ENCODE measurements at regions not wholly inside any gene's neighbourhood (a gene's known extent, or its start where the extent isn't known, plus 50 kb on each side); places are given as distances from the start of the nearest gene placed in this dataset.

DNA sequence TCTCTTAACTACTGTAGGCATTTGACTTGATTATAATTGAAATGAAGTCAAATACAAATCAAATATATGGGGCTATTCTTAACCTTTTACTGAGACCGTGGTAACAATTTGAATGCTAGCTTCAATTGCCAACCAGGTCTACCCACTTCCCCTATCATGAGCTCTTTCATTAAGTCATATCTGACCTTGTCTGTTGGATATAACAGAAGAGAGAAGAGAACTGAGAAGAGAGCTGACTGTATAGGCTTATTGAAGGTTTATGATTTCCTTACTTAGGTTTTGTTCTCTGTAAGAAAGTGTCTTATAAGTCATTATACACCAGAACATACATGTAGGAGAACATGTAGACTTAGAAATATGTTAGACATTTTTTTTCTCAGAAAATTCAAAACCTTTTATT lies 549.4 kb downstream of the COL12A1 start (continued):
- TF ChIP-seq, protein P1, sequence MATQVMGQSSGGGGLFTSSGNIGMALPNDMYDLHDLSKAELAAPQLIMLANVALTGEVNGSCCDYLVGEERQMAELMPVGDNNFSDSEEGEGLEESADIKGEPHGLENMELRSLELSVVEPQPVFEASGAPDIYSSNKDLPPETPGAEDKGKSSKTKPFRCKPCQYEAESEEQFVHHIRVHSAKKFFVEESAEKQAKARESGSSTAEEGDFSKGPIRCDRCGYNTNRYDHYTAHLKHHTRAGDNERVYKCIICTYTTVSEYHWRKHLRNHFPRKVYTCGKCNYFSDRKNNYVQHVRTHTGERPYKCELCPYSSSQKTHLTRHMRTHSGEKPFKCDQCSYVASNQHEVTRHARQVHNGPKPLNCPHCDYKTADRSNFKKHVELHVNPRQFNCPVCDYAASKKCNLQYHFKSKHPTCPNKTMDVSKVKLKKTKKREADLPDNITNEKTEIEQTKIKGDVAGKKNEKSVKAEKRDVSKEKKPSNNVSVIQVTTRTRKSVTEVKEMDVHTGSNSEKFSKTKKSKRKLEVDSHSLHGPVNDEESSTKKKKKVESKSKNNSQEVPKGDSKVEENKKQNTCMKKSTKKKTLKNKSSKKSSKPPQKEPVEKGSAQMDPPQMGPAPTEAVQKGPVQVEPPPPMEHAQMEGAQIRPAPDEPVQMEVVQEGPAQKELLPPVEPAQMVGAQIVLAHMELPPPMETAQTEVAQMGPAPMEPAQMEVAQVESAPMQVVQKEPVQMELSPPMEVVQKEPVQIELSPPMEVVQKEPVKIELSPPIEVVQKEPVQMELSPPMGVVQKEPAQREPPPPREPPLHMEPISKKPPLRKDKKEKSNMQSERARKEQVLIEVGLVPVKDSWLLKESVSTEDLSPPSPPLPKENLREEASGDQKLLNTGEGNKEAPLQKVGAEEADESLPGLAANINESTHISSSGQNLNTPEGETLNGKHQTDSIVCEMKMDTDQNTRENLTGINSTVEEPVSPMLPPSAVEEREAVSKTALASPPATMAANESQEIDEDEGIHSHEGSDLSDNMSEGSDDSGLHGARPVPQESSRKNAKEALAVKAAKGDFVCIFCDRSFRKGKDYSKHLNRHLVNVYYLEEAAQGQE (IDR thresholded peaks at IDR 0.05; ENCODE audit: borderline replicate concordance): no peak
- TF ChIP-seq, protein P1 (CRISPR knock-in tag; IDR thresholded peaks at IDR 0.05; ENCODE audit: low read depth): no peak
- no peak for TF ChIP-seq ZNF695 (CRISPR knock-in tag; IDR thresholded peaks at IDR 0.05)
- TF ChIP-seq PRMT5 (CRISPR knock-in tag; IDR thresholded peaks at IDR 0.05): no peak
- TF ChIP-seq SNIP1 (IDR thresholded peaks at IDR 0.05; ENCODE audit: low read depth): no peak
- no peak for TF ChIP-seq SAFB2 (IDR thresholded peaks at IDR 0.05; ENCODE audit: borderline replicate concordance, low read depth, low read length, severe bottlenecking)
- TF ChIP-seq CBX5 (IDR thresholded peaks at IDR 0.05; ENCODE audit: borderline replicate concordance, low read depth): no peak
- TF ChIP-seq NCOA4 (IDR thresholded peaks at IDR 0.05; ENCODE audit: partially characterized antibody): no peak
- TF ChIP-seq, protein P2, sequence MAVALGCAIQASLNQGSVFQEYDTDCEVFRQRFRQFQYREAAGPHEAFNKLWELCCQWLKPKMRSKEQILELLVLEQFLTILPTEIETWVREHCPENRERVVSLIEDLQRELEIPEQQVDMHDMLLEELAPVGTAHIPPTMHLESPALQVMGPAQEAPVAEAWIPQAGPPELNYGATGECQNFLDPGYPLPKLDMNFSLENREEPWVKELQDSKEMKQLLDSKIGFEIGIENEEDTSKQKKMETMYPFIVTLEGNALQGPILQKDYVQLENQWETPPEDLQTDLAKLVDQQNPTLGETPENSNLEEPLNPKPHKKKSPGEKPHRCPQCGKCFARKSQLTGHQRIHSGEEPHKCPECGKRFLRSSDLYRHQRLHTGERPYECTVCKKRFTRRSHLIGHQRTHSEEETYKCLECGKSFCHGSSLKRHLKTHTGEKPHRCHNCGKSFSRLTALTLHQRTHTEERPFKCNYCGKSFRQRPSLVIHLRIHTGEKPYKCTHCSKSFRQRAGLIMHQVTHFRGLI (CRISPR knock-in tag; IDR thresholded peaks at IDR 0.05): no peak

All from K562 (cell line).